ENCODE measurements at regions not wholly inside any gene's neighbourhood (a gene's known extent, or its start where the extent isn't known, plus 50 kb on each side); places are given as distances from the start of the nearest gene placed in this dataset.

DNA sequence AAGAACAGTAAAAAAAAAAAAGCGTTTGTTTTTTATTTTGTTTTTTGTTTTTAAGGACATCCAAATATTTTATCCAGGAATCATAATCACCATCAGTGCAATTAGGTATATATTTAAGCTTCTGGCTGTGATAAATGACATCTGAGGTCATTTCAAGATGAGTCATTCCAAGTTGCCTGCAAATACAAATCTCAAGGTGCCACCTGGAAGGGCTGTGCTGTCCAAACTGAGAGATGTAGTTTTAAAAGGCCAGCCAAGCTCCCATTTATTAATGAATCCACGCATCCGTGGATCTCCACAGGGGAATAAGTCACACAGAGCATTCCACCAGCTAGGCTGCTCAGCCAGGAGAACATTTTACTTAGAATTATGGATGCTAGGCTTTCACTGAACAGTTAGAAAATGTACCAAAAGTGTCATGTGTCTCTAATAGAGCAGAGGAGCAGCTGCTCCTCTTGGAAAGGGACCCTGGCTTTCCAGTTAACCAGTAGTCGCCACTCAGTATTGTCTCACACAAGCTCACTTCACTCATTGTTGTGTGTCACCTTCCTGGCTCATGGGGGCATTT is 1151.4 kb upstream of the TMEM132C start:
- Mint-ChIP-seq H3K27ac (no peak overlapping the region), H3K36me3 (no peaks in the 10 kb centered on the region), H3K4me3 (no peak overlapping the region), H3K4me1 (no peaks in the 10 kb centered on the region), H3K9me3 (no peaks in the 10 kb centered on the region), H3K27me3 (ENCODE audit: low read depth) (peaks cover 15% of the 10 kb centered on the region)
- TF ChIP-seq, protein P1, sequence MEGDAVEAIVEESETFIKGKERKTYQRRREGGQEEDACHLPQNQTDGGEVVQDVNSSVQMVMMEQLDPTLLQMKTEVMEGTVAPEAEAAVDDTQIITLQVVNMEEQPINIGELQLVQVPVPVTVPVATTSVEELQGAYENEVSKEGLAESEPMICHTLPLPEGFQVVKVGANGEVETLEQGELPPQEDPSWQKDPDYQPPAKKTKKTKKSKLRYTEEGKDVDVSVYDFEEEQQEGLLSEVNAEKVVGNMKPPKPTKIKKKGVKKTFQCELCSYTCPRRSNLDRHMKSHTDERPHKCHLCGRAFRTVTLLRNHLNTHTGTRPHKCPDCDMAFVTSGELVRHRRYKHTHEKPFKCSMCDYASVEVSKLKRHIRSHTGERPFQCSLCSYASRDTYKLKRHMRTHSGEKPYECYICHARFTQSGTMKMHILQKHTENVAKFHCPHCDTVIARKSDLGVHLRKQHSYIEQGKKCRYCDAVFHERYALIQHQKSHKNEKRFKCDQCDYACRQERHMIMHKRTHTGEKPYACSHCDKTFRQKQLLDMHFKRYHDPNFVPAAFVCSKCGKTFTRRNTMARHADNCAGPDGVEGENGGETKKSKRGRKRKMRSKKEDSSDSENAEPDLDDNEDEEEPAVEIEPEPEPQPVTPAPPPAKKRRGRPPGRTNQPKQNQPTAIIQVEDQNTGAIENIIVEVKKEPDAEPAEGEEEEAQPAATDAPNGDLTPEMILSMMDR (IDR thresholded peaks at IDR 0.05; ENCODE audit: unreplicated experiment) = no peak
- DNase-seq (ENCODE audit: low spot score in 2 of 2, unreplicated experiment in 2 of 2) = no peak

DNA sequence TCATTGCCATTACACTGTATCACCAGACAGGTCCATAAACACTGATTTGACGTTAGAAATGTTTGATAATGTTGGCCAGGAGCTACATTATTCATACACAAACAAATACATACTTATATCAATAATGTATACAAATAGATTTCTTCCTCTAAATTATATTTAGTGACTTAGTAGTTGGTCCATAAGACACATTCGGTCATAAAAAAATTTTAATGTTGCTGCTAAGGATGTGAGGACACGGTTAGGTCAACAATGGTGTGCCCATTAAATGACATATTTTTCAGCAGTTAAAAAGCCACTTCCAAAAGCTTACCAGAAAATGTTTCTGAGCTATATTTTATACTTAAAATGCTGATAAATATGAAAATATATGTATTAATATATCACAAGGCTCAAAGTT is 1148.7 kb upstream of the TMEM132C start:
- H3K9me3 Mint-ChIP-seq = no peaks in the 10 kb centered on the region

DNA sequence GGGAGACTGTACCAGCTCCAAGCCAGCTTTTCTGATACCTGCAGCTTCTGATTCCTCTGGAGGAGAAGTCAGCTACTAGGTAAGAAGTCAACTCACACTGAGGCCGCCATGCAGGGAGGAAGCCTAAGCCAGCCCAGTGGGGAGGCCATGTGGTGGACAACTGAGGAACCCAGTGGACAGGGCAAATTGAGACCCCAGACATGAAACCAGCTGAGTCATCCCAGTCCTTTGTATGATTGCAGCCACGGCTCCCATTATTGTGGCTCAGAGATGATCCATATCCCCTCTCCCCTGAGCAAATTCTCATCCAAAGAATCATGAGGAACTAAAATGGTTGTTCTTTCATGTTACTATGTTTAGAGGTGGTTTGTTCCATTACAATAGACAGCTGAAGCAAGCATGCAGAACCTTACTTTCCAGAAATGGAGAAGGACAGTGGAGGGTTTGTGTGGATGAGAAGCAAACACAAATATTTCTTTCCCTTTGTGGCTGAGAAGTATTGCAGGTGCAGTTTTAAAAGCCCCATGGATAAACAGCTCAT is 1147.3 kb upstream of the TMEM132C start:
- H3K27ac Mint-ChIP-seq = no peak overlapping the region
- no peaks in the 10 kb centered on the region for H3K9me3 Mint-ChIP-seq

More for the DNA sequence above, 1148.7 kb upstream of the TMEM132C start:
- H3K27ac Mint-ChIP-seq = no peak overlapping the region
- TF ChIP-seq, protein P1 (IDR thresholded peaks at IDR 0.05; ENCODE audit: unreplicated experiment) = no peak
- H3K4me1 Mint-ChIP-seq = no peaks in the 10 kb centered on the region
- DNase-seq (ENCODE audit: low spot score in 2 of 2, unreplicated experiment in 2 of 2) = no peak
- no peaks in the 10 kb centered on the region for H3K36me3 Mint-ChIP-seq
- H3K4me3 Mint-ChIP-seq = no peak overlapping the region
- H3K27me3 Mint-ChIP-seq (ENCODE audit: low read depth) = peaks cover 15% of the 10 kb centered on the region

DNA sequence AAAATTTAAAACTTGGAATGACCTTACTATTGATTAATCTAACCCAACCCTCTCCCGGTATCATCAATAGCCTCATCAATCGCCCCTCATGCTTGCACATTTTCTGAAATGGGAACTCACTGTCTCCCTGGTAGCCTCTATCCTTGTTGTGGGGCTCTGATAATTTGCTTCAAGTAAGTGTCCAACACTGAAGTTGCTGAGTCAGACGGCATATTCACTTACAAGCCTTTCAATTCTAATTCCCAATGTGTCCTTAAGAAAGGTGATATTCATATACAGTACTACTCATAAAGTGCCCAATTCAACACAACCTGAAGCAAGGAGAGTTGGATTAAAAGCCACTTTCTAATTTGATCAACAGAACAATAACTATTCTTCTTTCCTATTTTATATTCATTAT is 1146.1 kb upstream of the TMEM132C start:
- Mint-ChIP-seq H3K27me3 (ENCODE audit: low read depth) (peaks cover 10% of the 10 kb centered on the region), H3K4me3 (no peak overlapping the region), H3K9me3 (no peaks in the 10 kb centered on the region), H3K4me1 (no peaks in the 10 kb centered on the region), H3K27ac (no peak overlapping the region), H3K36me3 (no peaks in the 10 kb centered on the region)
- no peak for DNase-seq (ENCODE audit: low spot score in 2 of 2, unreplicated experiment in 2 of 2)
- TF ChIP-seq, protein P1 (IDR thresholded peaks at IDR 0.05; ENCODE audit: unreplicated experiment) = no peak

More for the DNA sequence above, 1147.3 kb upstream of the TMEM132C start:
- no peak for DNase-seq (ENCODE audit: low spot score in 2 of 2, unreplicated experiment in 2 of 2)
- TF ChIP-seq, protein P1 (IDR thresholded peaks at IDR 0.05; ENCODE audit: unreplicated experiment) = no peak
- H3K36me3 Mint-ChIP-seq = no peaks in the 10 kb centered on the region
- no peak overlapping the region for H3K4me3 Mint-ChIP-seq
- peaks cover 12% of the 10 kb centered on the region for H3K27me3 Mint-ChIP-seq (ENCODE audit: low read depth)
- H3K4me1 Mint-ChIP-seq = no peaks in the 10 kb centered on the region

DNA sequence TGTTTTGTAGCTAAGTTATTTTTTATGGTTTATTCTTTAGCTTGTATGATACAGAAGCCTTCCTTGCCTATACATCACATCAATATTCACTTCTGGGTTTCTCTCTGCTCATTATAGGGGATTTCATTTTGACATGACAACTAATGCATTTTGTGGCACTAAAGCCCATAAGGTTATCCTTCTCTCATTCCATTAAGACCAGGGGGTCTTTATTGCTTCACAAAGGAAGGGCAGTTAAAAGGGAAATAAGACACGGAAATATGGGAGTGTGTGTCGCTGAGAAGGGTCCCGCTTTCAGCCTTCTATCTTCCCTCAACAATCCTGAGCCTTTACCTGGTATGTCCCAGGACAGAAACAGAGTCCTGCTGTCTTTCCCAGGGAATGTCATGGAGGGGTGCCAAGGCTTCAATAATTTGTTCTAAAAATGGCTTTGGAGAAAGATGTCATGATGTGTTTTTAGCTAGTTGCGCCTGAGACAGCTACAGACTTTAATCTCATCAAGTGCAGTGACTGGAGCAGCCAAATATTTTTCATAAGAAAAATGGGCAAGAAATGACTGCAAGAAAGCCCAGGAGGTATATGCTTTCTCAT is 1145.4 kb upstream of the TMEM132C start:
- TF ChIP-seq, protein P1 (IDR thresholded peaks at IDR 0.05; ENCODE audit: unreplicated experiment) = no peak
- Mint-ChIP-seq H3K36me3 (no peaks in the 10 kb centered on the region), H3K4me1 (no peaks in the 10 kb centered on the region), H3K4me3 (no peak overlapping the region), H3K9me3 (no peaks in the 10 kb centered on the region), H3K27ac (no peak overlapping the region), H3K27me3 (ENCODE audit: low read depth) (peaks cover 3% of the 10 kb centered on the region)
- DNase-seq (ENCODE audit: low spot score in 2 of 2, unreplicated experiment in 2 of 2) = no peak

Data from mesothelial cell of epicardium (in vitro differentiated cells).